HG03064 (cell line): ENCODE measurements at regions not wholly inside any gene's neighbourhood (a gene's known extent, or its start where the extent isn't known, plus 50 kb on each side); places are given as distances from the start of the nearest gene placed in this dataset.

Experiments
- ATAC-seq: cut with Tn5 transposase; IDR thresholded peaks from one replicate; pipeline ENCODE4 v1.9.1; 2021; ENCODE audit warnings: low read depth; ENCODE audit not compliant: unreplicated experiment

- no peak for ATAC-seq
Observed at GRCh38 chr6:56772737-56773184, 130.1 kb upstream of the DST start.

GRCh38 chr6:56771929-56772607, 129.4 kb upstream of the DST start:
- ATAC-seq: no peak

GRCh38 chr6:56771189-56771588, 128.5 kb upstream of the DST start:
- ATAC-seq: no peak

- no peak for ATAC-seq
Observed at GRCh38 chr6:56770011-56770520, 127.4 kb upstream of the DST start.

GRCh38 chr6:56767892-56768531, 125.3 kb upstream of the DST start:
- ATAC-seq: no peak

GRCh38 chr6:56767435-56767834, 124.7 kb upstream of the DST start:
- no peak for ATAC-seq

GRCh38 chr6:56766806-56767178, 124.1 kb upstream of the DST start:
- ATAC-seq: peak; percentile 64

- ATAC-seq: no peak
Observed at GRCh38 chr6:56766139-56766805, 123.6 kb upstream of the DST start.

GRCh38 chr6:56765494-56765893, 122.8 kb upstream of the DST start:
- no peak for ATAC-seq

GRCh38 chr6:56764081-56764566, 121.4 kb upstream of the DST start:
- peak; percentile 34 for ATAC-seq

- ATAC-seq: no peak
Observed at GRCh38 chr6:56761651-56762050, 119.0 kb upstream of the DST start.

GRCh38 chr6:56760842-56761241, 118.2 kb upstream of the DST start:
- ATAC-seq: no peak

- no peak for ATAC-seq
Observed at GRCh38 chr6:56759521-56759920, 116.8 kb upstream of the DST start.

GRCh38 chr6:56758553-56758952, 115.9 kb upstream of the DST start:
- ATAC-seq: no peak

GRCh38 chr6:56758120-56758519, 115.4 kb upstream of the DST start:
- ATAC-seq: no peak

- no peak for ATAC-seq
Observed at GRCh38 chr6:56757588-56757984, 114.9 kb upstream of the DST start.

GRCh38 chr6:56756791-56757587, 114.3 kb upstream of the DST start:
- ATAC-seq: no peak

- no peak for ATAC-seq
Observed at GRCh38 chr6:56756219-56756789, 113.6 kb upstream of the DST start.

GRCh38 chr6:56755040-56755439, 112.4 kb upstream of the DST start:
- ATAC-seq: no peak

GRCh38 chr6:56753811-56754210, 111.1 kb upstream of the DST start:
- no peak for ATAC-seq
